Activated CD8-positive, alpha-beta memory T cell treated with anti-CD3 and anti-CD28 coated beads, Interleukin-2, amount 50 U/mL, for 1 hour (primary cell): ENCODE measurements at regions not wholly inside any gene's neighbourhood (a gene's known extent, or its start where the extent isn't known, plus 50 kb on each side); places are given as distances from the start of the nearest gene placed in this dataset.
"Not testable (repeated sequence)": the region's sequence is repeated elsewhere in the genome, so short reads cannot be mapped to it uniquely, and the experiment has no call there.

Experiments
- DNase-seq: peaks from one replicate; pipeline ENCODE4 v3.0.0-alpha.2; 2020; ENCODE audit errors: extremely low read depth

DNA sequence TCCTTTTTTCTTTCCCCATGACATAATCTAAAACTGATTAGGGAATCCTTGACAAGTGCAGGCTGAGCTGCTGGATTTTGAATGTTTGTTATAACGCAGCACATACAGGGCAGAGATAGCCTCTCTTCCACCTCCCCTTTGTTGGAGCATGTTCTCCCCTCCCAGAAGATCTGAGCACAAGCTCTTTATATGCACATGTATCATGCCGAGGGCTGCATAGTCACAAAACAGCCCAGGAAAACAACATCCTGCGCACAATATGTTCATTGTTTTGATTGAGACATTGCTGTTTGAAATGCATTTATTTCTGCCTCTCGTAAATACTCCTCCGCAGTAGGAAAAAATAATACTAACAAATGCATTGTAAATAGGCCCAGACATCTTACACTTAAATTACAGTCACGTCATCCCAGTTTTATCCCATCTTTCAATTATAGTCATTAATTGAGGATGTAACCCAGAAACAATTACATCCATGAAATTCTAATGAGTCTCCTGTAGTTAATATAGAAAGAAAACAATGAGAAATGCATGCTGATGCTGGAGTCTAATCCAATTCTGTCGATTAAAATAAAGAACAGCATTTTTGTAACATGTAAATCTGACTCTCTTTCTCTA is 401.8 kb downstream of the BTG1 start:
- DNase-seq = no peak

DNA sequence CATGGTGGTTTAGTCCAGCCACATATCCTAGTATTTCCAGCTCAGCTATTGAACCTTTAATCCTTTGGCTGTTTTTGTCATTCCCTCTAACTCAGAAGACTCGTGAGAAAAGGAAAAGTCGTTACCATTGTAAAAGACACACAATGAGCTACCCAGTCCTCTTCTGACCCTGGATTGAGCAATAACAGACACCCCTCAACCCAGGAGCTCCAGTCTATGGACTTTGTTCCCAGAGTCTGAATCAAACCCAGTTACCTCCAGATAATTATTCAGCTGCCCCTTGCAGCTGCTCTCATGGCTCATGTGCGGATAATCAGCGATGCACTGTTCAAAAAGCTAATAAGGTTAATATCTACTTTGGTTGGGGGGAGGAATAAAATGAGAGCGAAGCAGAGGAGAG is 402.4 kb downstream of the BTG1 start:
- no peak for DNase-seq

DNA sequence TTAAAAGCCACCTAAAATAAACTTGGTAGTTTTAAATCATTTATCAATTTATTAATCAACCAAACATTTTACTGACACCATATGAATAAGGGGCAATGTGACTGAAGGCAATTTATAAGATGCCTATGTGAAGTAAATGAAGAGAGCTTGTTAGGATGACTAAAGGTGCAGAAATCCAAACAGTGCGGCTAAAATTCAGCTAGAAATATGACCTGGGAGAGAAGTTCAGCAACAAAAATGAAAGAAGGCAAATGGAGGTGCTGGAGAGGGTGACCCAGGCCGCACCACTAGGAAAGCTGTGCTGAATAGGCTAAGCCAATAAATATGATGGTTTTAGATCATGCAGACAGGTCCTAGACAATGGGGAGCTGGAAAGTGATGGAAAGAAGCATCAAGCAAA is 403.7 kb downstream of the BTG1 start:
- no peak for DNase-seq

DNA sequence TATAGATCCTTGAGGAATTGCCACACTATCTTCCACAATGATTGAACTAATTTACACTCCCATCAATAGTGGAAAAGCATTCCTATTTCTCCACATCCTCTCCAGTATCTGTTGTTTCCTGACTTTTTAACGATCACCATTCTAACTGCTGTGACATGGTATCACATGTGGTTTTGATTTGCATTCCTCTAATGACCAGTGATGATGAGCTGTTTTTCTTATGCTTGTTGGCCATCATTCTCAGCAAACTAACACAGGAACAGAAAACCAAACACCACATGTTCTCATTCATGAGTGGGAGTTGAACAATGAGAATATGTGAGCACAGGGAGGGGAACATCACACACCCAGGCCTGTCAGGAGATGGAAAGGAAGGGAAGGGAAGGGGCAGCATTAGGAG is 411.8 kb downstream of the BTG1 start:
- DNase-seq = not testable (repeated sequence)

DNA sequence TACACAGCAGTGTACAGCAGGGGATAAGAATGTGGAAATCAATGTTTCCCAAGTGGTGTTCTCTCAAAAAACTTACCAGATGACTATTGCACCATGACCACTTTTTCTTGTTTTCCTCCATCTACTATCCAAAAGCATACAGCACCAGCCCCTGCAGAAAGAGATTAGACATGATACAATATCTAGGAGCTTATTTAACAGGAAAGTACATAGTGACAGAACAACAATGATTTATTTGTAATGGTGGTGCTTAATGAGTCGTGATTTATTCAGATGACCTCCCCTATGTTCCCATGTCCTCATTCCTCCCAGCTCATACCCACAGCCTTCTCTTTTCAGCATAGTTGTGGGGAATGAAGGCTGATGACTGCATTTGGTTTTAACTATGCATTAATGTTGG is 413.6 kb downstream of the BTG1 start:
- no peak for DNase-seq

DNA sequence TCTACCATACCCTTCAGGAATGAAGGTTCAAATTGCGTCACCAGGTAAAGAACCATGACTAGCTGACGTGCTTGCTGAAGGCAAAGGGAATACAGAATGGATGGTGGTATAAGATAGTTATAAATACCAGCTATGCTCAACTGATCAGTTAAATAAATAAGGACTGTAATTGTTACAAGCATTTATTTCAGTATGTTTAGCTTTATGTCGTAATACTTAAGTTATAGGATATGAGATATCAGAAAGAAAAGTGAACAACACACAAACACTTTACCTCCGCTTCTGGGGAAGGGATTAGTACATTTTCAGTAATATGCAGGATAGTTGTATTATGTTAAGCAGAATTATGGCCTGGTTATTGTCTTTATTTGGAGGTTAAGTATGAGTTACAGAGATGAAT is 416.1 kb downstream of the BTG1 start:
- no peak for DNase-seq

DNA sequence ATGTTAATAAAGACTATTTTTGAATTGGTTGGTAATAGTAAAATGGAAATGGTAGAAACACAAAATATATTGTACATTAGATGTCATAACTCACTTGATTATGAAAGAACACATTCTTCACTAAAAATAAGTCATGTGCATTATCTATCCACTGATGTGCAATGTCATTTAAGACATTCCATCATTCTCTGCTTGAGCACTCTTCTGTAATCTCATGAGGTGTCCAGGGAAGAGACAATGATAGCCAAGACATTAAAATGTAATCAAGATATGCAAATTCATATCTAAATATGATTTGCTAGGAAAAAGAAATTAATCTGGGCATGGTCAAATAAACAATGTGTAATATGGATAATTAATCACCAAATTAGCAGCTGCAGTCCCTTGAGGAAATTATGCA is 422.5 kb downstream of the BTG1 start:
- no peak for DNase-seq

DNA sequence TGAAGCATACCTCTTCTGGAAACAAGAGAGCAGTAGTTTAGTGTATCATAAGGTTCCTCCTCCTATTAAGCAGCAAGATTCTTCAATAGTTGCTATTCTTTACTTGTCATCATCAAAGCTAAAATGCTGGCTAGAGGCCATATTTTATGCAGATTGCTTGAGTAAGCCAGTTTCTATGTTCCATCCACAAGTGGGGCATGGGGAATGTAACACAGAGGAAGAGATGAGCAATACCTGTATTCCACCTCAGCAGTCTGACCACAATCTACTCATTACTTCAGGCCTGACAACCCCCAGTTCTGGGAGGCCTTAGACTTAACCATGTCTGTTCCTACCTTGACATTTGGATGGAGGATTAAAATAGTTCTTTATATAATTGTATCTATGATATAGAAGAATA is 423.6 kb downstream of the BTG1 start:
- no peak for DNase-seq

DNA sequence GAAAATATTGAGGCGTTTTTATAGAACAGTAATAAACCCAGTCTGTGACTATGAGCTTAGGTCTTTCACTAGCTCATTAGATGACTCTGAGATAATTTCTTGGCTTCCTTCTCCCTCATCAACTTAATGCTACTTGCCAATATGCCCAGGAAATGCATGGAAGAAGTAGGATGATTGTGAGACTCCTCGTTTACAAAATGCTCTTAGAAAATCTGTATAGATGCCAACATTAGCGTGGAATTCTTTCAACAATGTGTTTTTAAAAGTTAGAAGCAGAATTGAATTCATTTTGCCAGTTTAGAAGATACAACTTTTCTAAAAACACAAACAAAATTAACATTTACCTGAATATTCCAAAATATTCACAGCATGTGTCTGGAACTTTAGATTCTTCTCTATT is 424.6 kb downstream of the BTG1 start:
- DNase-seq = no peak

DNA sequence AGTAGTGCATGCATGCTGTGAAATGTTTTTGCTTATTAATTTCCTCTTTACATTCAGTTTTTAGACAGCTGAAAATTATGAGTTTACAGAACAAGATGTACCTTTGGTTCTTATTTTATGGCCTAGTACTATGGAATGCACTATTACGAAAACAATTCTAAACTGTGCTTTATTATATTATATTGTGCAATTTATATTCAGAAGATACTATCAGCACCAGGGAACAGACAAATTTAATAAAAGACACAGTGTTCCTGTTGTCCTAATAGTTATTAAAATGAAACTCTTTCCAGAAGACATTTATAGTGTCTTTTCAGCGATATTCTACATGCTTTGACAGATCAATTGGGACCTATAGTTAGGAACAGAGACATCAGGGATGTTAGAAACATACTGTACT is 427.3 kb downstream of the BTG1 start:
- DNase-seq = no peak

DNA sequence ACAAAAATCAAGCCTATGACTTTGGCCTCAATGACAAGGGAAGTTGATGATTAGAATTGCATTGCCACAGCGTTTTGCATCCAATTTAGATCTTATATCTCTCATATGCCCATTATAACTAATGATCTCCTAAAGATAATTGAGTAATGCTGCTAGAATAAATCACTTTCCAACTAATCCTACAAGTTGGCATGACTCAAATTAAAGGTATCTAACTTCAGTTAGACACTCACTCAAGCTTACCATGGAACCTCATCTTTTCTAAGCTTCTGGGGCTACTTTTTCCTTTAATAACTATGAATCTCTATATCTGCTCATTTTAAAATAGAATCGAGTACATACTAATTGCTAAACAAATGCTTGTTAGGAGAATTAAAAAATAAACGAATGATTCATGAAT is 427.8 kb downstream of the BTG1 start:
- no peak for DNase-seq

DNA sequence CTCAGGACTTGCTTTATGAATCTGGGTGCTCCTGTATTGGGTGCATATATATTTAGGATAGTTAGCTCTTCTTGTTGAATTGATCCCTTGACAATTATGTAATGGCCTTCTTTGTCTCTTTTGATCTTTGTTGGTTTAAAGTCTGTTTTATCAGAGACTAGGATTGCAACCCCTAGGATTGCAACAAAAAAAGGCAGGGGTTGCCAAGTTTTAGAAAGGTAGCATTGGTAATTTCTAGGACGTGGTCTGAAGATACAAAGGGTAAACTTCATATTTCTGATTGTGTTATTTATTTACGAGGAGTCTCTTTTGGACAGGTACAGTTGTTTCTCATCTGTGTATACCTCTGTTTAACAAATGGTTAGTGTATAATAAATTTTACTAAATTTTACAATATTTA is 433.7 kb downstream of the BTG1 start:
- DNase-seq = not testable (repeated sequence)

DNA sequence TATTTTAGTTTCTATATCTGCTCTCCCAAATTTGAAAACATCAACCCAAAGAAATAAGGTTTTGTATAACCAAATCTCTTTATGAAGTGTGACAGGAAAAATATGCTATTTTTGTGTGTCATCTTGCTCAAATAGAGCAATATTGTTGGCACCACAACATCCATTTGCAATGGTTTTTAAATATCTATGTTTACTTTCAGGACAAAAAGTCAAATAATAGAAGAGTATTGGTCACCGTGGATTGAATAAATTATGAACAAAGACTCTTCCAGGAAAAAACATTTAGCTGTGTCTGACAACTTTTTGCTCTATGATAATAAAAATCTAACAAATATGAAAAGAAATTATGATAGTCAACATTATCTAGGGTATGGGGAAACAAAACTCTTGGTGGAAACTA is 439.2 kb downstream of the BTG1 start:
- DNase-seq = no peak

DNA sequence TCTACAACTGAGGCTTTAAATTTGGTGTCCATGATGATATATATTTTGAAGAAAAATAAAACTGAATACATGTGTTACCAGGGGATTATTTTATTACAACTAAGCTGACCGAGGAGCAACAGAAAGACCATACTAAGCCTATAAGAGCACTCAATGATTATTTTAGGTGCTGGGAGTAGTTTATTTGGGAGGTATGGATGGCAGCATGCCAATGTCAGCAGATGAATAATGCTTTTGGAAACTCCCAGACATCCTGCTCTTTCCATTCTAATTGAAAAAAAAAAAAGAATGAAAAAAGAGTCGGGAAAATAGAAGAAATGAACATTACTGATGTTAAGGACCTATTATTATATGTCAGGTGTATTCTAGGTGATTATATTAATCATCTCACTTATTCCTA is 441.2 kb downstream of the BTG1 start:
- no peak for DNase-seq

DNA sequence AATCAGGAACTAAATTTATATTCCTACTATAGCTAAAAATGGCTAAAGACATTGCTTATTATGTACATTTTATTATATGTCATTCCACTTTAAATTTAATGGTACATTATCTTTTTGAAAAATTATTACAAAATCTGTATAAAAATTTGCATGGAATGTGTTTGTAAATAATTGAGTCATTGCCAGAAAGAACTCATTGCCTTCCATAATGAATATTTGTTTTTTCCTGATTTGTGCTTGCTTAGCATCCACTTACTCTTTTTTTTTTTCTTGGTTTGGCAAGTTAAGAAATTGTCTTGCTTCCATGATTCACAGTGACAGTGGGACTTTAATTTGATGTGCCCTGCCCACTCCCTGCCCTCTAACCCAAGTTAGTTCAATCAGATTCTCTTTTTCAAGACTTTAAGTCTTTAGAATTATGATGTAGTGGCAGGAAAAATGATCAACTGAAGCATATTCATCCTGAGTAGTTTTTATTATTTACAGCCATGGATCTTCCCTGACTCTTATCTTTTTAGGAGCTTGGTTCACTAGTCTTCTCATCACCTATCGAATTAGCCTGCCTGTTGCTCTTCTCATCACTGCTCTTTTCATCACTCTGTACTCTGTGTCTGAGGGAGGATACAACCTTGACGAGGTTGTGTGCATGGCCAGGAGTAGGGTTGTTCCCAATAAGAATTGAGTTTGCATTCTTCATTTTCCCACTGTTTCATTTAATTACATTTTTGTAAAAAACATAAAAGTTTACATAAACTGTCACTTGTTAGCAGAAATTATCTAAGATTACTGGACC is 442.0 kb downstream of the BTG1 start:
- no peak for DNase-seq

DNA sequence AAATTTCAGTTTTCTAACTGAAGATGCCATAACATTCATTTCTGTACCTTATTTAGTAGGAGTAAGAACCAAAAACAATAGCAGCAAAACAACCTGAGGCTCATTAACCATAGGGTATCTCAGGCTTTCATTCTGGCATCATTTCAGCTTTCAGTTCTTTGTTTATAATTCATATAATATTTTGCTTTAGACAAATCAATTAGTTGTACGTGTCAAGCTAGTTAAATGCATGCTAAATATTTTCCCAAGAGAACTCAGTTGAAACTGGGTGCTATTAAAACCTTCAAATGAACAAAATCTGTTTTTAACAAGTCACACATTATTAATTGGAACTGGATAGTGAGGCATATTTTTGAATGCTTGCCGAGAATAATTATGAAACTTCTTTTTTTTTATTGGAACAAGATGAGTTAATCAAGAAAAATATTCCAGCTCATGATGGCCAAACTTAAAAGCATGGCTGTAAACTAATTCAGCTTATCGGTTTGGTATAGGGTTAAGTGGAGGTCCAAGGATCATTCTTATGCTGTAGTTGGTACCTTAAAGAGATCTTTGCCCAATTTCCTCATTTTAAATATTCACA is 442.7 kb downstream of the BTG1 start:
- DNase-seq = no peak

DNA sequence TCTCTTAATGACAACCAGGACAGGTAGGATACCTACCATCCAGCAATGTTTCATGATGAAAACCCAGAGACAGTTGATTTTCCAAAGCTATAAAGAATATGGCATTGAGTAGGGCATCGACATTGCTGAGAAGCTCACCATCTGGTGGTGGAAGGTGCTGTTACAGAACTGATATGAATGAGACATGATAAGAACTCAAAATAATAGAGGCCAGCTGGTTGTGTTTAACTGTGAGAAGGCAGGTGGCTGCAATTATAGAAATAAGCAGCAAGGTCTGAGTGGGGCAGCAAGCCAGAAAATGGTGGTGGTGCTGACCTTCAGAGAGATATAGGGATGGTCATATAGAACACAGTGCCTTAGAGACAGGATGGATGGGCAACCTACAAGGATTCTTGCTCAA is 449.7 kb downstream of the BTG1 start:
- DNase-seq = no peak

DNA sequence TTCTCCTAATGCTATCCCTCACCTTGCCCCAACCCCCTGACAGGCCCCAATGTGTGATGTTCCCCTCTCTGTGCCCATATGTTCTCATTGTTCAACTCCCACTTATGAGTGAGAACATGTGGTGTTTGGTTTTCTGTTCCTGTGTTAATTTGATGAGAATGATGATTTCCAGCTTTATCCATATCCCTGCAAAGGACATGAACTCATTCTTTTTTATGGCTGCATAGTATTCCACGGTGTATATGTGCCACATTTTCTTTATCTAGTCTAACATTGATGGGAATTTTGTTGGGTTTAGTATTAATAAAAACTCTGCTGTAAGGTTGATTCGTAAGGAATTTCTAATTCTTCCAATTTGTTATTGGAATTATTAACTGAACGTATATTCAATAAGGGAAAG is 450.2 kb downstream of the BTG1 start:
- not testable (repeated sequence) for DNase-seq

DNA sequence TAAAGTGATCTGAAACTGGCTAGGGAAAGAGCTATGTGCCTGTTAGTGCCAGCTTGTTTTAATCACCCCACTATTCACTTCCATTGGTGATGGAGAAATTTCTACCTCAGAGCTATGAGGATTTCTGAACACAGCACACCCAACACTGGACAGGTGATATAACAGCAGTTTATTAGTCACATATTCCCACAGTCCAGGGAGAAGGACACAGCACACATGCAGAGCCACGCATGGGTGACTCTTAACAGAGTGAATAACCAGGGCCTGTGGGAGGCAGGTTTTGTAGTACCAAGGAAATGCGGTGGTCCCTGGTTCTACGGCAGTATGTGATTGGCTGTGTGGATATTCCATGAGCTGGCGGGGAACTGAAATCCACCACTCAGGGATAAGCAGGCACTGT is 455.1 kb downstream of the BTG1 start:
- no peak for DNase-seq

DNA sequence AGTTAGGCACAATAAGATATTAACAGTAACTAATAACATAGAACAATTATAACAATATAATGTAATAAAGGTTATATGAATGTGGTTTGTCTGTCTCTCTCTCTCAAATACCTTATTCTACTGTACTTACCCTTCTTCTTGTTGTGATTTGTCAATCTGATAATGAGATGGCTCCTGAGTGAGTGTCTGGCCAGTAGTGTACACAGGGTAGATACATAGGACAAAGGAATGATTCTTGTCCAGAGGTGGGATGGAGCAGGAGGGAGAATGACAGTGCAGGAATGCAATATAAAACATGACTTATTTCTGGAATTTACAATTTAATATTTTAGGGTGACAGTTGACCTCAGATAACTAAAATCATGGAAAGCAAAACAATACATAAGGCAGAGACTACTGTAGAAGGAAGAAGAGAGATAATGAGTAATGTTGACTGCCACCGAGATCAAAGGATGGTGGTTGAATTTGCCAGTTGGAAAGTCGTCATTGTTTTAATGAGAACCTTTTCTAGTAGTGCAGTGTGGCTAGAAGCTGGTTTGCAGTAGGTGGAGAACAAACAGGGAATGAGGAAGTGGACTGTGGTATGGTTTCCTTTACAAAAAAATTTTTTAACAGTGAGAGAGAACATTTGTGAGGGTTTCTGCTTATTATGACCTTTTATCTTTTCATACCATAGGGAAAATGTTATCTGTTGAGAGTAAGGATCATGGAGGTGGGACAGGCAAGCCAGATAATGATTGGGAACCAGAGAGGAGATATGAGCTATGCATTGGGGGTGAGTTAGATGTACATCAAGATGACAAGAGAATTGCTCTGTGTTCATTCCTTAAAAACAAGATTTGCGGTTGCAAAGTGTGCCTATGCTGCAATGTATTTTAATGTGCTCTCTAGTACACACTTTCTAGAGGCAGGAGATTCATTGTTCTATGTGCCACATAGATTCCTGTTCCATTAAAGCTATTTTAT is 458.3 kb downstream of the BTG1 start:
- DNase-seq = peak; percentile 28

DNA sequence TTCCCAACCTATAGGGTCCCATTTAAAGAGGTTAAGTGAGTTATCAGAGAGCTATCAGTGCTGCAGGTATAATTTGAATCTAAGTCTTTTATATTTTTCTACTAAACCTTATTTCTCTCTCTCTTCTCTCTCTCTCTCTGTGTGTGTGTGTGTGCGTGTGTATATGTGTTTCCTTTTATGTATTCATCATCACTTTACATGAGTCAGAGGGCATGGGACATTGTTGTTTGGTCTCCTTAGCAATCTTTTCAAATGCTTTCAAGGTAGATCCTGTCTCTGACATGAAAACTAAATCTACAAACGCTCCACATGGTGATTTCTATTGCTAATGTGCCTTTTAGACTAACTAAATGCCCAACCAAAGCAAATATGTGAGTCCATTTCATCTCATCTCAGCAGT is 459.7 kb downstream of the BTG1 start:
- DNase-seq = no peak

DNA sequence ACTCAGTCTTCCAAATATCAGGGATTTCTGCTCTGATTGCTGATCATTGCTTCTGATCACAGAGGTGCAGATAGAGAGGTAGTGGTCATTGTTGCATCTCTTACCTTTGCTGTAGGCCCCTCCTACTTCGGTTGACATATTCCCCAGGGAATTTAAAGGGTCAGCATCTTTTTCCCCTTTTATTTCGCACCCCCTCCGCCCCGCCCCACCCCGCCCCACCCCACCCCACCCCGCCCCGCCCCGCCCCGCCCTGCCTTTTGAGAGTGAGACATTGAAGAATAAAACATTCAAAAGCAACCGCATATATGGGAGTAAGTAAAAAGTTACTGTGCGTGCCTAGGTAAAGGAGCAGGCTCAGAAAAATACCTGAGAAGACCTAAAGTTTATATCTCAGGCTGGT is 463.9 kb downstream of the BTG1 start:
- no peak for DNase-seq
